ENCODE measurements at regions not wholly inside any gene's neighbourhood (a gene's known extent, or its start where the extent isn't known, plus 50 kb on each side); places are given as distances from the start of the nearest gene placed in this dataset.

- H3K9me3 Mint-ChIP-seq: peaks cover 11% of the 10 kb centered on the region
- H3K4me1 Mint-ChIP-seq (ENCODE audit: low read depth): no peaks in the 10 kb centered on the region
- no peak for TF ChIP-seq CTCF (IDR thresholded peaks at IDR 0.05)
These were observed 220.6 kb upstream of the TSHZ2 start for GRCh38 chr20:52751571-52751970.

GRCh38 chr20:52749938-52750337 lies 222.2 kb upstream of the TSHZ2 start:
- Mint-ChIP-seq H3K4me1 (ENCODE audit: low read depth) (no peaks in the 10 kb centered on the region), H3K27me3 (ENCODE audit: insufficient read depth) (no peaks in the 10 kb centered on the region), H3K36me3 (ENCODE audit: low read depth) (no peaks in the 10 kb centered on the region), H3K27ac (no peak overlapping the region), H3K9me3 (peaks cover 25% of the 10 kb centered on the region), H3K4me3 (no peak overlapping the region)
- no peak for DNase-seq
- TF ChIP-seq CTCF (IDR thresholded peaks at IDR 0.05): no peak

More at GRCh38 chr20:52751571-52751970, 220.6 kb upstream of the TSHZ2 start:
- no peak for DNase-seq
- H3K27me3 Mint-ChIP-seq (ENCODE audit: insufficient read depth): no peaks in the 10 kb centered on the region
- no peaks in the 10 kb centered on the region for H3K36me3 Mint-ChIP-seq (ENCODE audit: low read depth)
- H3K27ac Mint-ChIP-seq: no peak overlapping the region
- H3K4me3 Mint-ChIP-seq: no peak overlapping the region

- H3K36me3 Mint-ChIP-seq (ENCODE audit: low read depth): no peaks in the 10 kb centered on the region
- H3K9me3 Mint-ChIP-seq: peaks cover 27% of the 10 kb centered on the region
- H3K27ac Mint-ChIP-seq: no peak overlapping the region
- TF ChIP-seq CTCF (IDR thresholded peaks at IDR 0.05): no peak
- no peak overlapping the region for H3K4me3 Mint-ChIP-seq
- H3K4me1 Mint-ChIP-seq (ENCODE audit: low read depth): no peaks in the 10 kb centered on the region
- DNase-seq: no peak
- no peaks in the 10 kb centered on the region for H3K27me3 Mint-ChIP-seq (ENCODE audit: insufficient read depth)
These were observed 223.2 kb upstream of the TSHZ2 start for GRCh38 chr20:52748990-52749389.

- no peak for DNase-seq
These were observed 223.7 kb upstream of the TSHZ2 start for GRCh38 chr20:52748285-52748932.

GRCh38 chr20:52747845-52748284 lies 224.3 kb upstream of the TSHZ2 start:
- Mint-ChIP-seq H3K9me3 (peaks cover 27% of the 10 kb centered on the region), H3K36me3 (ENCODE audit: low read depth) (no peaks in the 10 kb centered on the region), H3K27ac (no peak overlapping the region), H3K4me1 (ENCODE audit: low read depth) (no peaks in the 10 kb centered on the region), H3K27me3 (ENCODE audit: insufficient read depth) (no peaks in the 10 kb centered on the region), H3K4me3 (no peak overlapping the region)
- DNase-seq: no peak
- TF ChIP-seq CTCF (IDR thresholded peaks at IDR 0.05): no peak

More at GRCh38 chr20:52748285-52748932, 223.7 kb upstream of the TSHZ2 start:
- no peaks in the 10 kb centered on the region for H3K36me3 Mint-ChIP-seq (ENCODE audit: low read depth)
- H3K27me3 Mint-ChIP-seq (ENCODE audit: insufficient read depth): no peaks in the 10 kb centered on the region
- no peaks in the 10 kb centered on the region for H3K4me1 Mint-ChIP-seq (ENCODE audit: low read depth)
- H3K4me3 Mint-ChIP-seq: no peak overlapping the region
- peaks cover 27% of the 10 kb centered on the region for H3K9me3 Mint-ChIP-seq
- H3K27ac Mint-ChIP-seq: no peak overlapping the region
- TF ChIP-seq CTCF (IDR thresholded peaks at IDR 0.05): no peak
